ENCODE measurements at regions not wholly inside any gene's neighbourhood (a gene's known extent, or its start where the extent isn't known, plus 50 kb on each side); places are given as distances from the start of the nearest gene placed in this dataset.
A peak's percentile ranks its signal among the peaks of the same experiment; 100 is the strongest.

- no peak for ATAC-seq
- TF ChIP-seq NCOA2 (CRISPR knock-in tag; IDR thresholded peaks at IDR 0.05): no peak
- TF ChIP-seq ZNF781 (CRISPR knock-in tag; IDR thresholded peaks at IDR 0.05; ENCODE audit: borderline replicate concordance, not compliant biosample characterization): no peak
- TF ChIP-seq FOSL2 (CRISPR knock-in tag; IDR thresholded peaks at IDR 0.05): peak; percentile 85
- peak in 1 of 2 experiments; percentile 4; a peak in 1 of 4 replicates for TF ChIP-seq EP300 (IDR thresholded peaks at IDR 0.05; ENCODE audit: low read depth in 2 of 2, low read length in 2 of 2)
- TF ChIP-seq EP300 (CRISPR knock-in tag; IDR thresholded peaks at IDR 0.05; ENCODE audit: borderline replicate concordance): no peak
- TF ChIP-seq BRD4 (CRISPR knock-in tag; IDR thresholded peaks at IDR 0.05): no peak
- no peak for DNase-seq (ENCODE audit: low spot score)
- Histone ChIP-seq H3K9me3 (ENCODE audit: low read length) (no peaks in the 10 kb centered on the region), H2AFZ (ENCODE audit: low read length) (no peak overlapping the region), H3K4me2 (ENCODE audit: low read depth, low read length) (no peak overlapping the region), H3K27me3 (ENCODE audit: control insufficient read depth in 1 of 2, insufficient read depth in 2 of 2, low read length in 2 of 2) (no peaks in the 10 kb centered on the region), H4K20me1 (ENCODE audit: insufficient read depth, low read length) (no peaks in the 10 kb centered on the region), H3K79me2 (ENCODE audit: insufficient read depth, low read length) (no peaks in the 10 kb centered on the region), H3K4me1 (ENCODE audit: insufficient read depth, low read length) (peaks cover 69% of the 10 kb centered on the region), H3K4me3 (replicated peaks in 1 of 3; ENCODE audit: insufficient read depth in 1 of 3, low read depth in 2 of 3, low read length in 3 of 3) (no peak overlapping the region), H3K9ac (ENCODE audit: insufficient read depth, low read depth, low read length) (no peak overlapping the region), H3K36me3 (replicated peaks in 1 of 2; ENCODE audit: control insufficient read depth in 1 of 2, insufficient read depth in 2 of 2, low read length in 2 of 2) (no peaks in the 10 kb centered on the region), H3K27ac (ENCODE audit: extremely low read length, insufficient read depth, low read length) (no peak overlapping the region)
- BruUV-seq (replicated peaks): no TSS peak
- no peak for FAIRE-seq
- in situ Hi-C loops (cut with HindIII; ENCODE audit: extremely low pct_ligation_motif_present, low pct_unique_long_range_greater_than_20kb) (no loop called here), intact Hi-C loops (cut with micrococcal nuclease; ENCODE audit: unreplicated experiment) (loop anchor here (10.0 kb wide), 2 partner anchors 308 to 408 kb away; no protein-coding TSS in a partner anchor)
- 88% methylated on average over 4 of the region's 4 CpGs for WGBS (ENCODE audit: low lambda C conversion rate)
- ChIA-PET CTCF (ENCODE audit: low intra/inter-chr PET ratio, low total read pairs) (no interaction called here), POLR2A (interaction anchor here (1.3 kb wide), 1 partner anchor 9 kb away, joined by 3 read pairs; no protein-coding TSS in a partner anchor)
Measured at GRCh38 chr12:75933101-75933500, 98.5 kb downstream of the PHLDA1 start.

- Histone ChIP-seq H3K9ac (ENCODE audit: insufficient read depth, low read depth, low read length) (no peak overlapping the region), H3K27me3 (ENCODE audit: control insufficient read depth in 1 of 2, insufficient read depth in 2 of 2, low read length in 2 of 2) (no peaks in the 10 kb centered on the region), H3K79me2 (ENCODE audit: insufficient read depth, low read length) (no peaks in the 10 kb centered on the region), H3K4me3 (replicated peaks in 1 of 3; ENCODE audit: insufficient read depth in 1 of 3, low read depth in 2 of 3, low read length in 3 of 3) (no peak overlapping the region), H3K27ac (ENCODE audit: extremely low read length, insufficient read depth, low read length) (no peak overlapping the region), H3K9me3 (ENCODE audit: low read length) (no peaks in the 10 kb centered on the region), H4K20me1 (ENCODE audit: insufficient read depth, low read length) (no peaks in the 10 kb centered on the region), H3K36me3 (replicated peaks in 1 of 2; ENCODE audit: control insufficient read depth in 1 of 2, insufficient read depth in 2 of 2, low read length in 2 of 2) (no peaks in the 10 kb centered on the region), H3K4me2 (ENCODE audit: low read depth, low read length) (no peak overlapping the region), H3K4me1 (ENCODE audit: insufficient read depth, low read length) (peaks cover 61% of the 10 kb centered on the region), H2AFZ (ENCODE audit: low read length) (no peak overlapping the region)
- ATAC-seq (peak; percentile 76), DNase-seq (ENCODE audit: low spot score) (peak; percentile 70), FAIRE-seq (peak; percentile 68)
- intact Hi-C loops (cut with micrococcal nuclease; ENCODE audit: unreplicated experiment): loop anchor here (10.0 kb wide), 2 partner anchors 307 to 407 kb away; no protein-coding TSS in a partner anchor
- ChIA-PET CTCF (ENCODE audit: low intra/inter-chr PET ratio, low total read pairs) (no interaction called here), POLR2A (interaction anchor here (1.3 kb wide), 2 partner anchors 9 to 98 kb away, joined by 3 read pairs; no protein-coding TSS in a partner anchor)
- WGBS (ENCODE audit: low lambda C conversion rate): 58% methylated on average over 1 of the region's 1 CpG
- BruUV-seq (replicated peaks): no TSS peak
- in situ Hi-C loops (cut with HindIII; ENCODE audit: extremely low pct_ligation_motif_present, low pct_unique_long_range_greater_than_20kb): no loop called here
- TF ChIP-seq ZNF644 (CRISPR knock-in tag; IDR thresholded peaks at IDR 0.05; ENCODE audit: low read depth): peak; percentile 58; the same call in 1 of the 2 replicates
- TF ChIP-seq FOXA3 (CRISPR knock-in tag; IDR thresholded peaks at IDR 0.05): peak; percentile 21; the same call in 1 of the 2 replicates
- TF ChIP-seq SOX5 (CRISPR knock-in tag; IDR thresholded peaks at IDR 0.05; ENCODE audit: borderline replicate concordance): peak; percentile 22; the same call in 1 of the 2 replicates
- no peak for TF ChIP-seq ZNF101 (CRISPR knock-in tag; IDR thresholded peaks at IDR 0.05; ENCODE audit: borderline replicate concordance, low read depth)
- peak; percentile 56; the same call in 1 of the 2 replicates for TF ChIP-seq RCOR2 (CRISPR knock-in tag; IDR thresholded peaks at IDR 0.05)
- no peak for TF ChIP-seq PRMT3 (CRISPR knock-in tag; IDR thresholded peaks at IDR 0.05; ENCODE audit: borderline replicate concordance, low read depth)
- peak; percentile 21; the same call in 1 of the 2 replicates for TF ChIP-seq FOSL2 (CRISPR knock-in tag; IDR thresholded peaks at IDR 0.05)
- peak; percentile 80 for TF ChIP-seq ZKSCAN1 (IDR thresholded peaks at IDR 0.05; ENCODE audit: low read length)
- 0 out of 2 replicates have a peak, but pooled peaks have one; percentile 4 for TF ChIP-seq HNF4A (CRISPR knock-in tag; IDR thresholded peaks at IDR 0.05)
- TF ChIP-seq SOX13 (IDR thresholded peaks at IDR 0.05): no peak
- TF ChIP-seq SOX13 (CRISPR knock-in tag; conservative IDR thresholded peaks at IDR 0.05 in 1 of 2, IDR thresholded peaks at IDR 0.05 in 1 of 2): peak in 1 of 2 experiments; percentile 58; a peak in 1 of 4 replicates
- 0 out of 2 replicates have a peak, but pooled peaks have one; percentile 29 for TF ChIP-seq HOMEZ (CRISPR knock-in tag; IDR thresholded peaks at IDR 0.05; ENCODE audit: low read depth)
- 0 out of 2 replicates have a peak, but pooled peaks have one; percentile 42 for TF ChIP-seq ZSCAN29 (CRISPR knock-in tag; conservative IDR thresholded peaks at IDR 0.05)
- TF ChIP-seq MIXL1 (CRISPR knock-in tag; IDR thresholded peaks at IDR 0.05): 0 out of 2 replicates have a peak, but pooled peaks have one; percentile 21
- TF ChIP-seq ZNF292 (CRISPR knock-in tag; IDR thresholded peaks at IDR 0.05; ENCODE audit: borderline replicate concordance, low read depth): peak; percentile 53; the same call in 1 of the 2 replicates
Measured at GRCh38 chr12:75932241-75932640, 99.3 kb downstream of the PHLDA1 start.
